ENCODE measurements at regions not wholly inside any gene's neighbourhood (a gene's known extent, or its start where the extent isn't known, plus 50 kb on each side); places are given as distances from the start of the nearest gene placed in this dataset.
"Not testable (repeated sequence)": the region's sequence is repeated elsewhere in the genome, so short reads cannot be mapped to it uniquely, and the experiment has no call there.

DNA sequence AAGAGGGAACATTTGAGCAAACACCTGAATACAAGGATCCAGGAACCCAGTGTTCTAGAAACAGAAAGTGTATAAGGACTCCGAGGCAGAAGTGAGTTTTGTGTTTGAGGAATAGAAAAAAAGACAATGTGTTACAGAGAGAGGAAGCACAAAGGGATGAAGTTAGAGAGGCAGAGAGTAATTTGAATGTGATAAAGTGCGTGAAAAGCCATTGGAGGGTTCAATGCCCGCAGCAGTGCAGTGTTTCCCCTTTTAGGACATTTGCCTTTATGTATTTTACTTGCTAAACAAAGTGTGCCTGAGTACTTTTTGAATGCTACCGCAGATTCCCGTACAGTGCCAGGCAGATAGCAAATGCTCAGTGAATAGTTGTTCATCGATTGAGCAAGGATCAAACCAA lies 508.5 kb downstream of the RAB38 start:
- no peak for DNase-seq (ENCODE audit: extremely low read depth in 1 of 2, low read depth in 1 of 2)

DNA sequence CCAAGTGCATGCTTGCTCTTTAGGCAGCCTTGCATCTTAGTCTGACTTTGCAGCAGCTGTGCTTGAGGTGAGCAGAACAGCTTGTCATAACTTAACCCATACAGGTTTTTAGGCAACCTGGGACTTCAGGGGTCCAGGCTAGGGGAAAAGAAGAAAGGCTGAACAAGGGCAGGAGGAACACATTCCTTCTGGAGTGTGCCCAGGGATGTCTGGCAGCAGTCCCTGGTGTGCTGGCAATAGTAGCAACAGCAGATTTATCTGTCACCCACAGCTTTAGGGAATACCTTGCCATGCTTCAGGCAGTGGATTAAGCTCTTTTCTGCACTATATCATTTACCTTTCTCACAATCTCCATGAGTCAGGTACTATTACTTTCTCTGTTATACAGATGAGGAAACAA lies 513.0 kb downstream of the RAB38 start:
- no peak for DNase-seq (ENCODE audit: extremely low read depth in 1 of 2, low read depth in 1 of 2)

DNA sequence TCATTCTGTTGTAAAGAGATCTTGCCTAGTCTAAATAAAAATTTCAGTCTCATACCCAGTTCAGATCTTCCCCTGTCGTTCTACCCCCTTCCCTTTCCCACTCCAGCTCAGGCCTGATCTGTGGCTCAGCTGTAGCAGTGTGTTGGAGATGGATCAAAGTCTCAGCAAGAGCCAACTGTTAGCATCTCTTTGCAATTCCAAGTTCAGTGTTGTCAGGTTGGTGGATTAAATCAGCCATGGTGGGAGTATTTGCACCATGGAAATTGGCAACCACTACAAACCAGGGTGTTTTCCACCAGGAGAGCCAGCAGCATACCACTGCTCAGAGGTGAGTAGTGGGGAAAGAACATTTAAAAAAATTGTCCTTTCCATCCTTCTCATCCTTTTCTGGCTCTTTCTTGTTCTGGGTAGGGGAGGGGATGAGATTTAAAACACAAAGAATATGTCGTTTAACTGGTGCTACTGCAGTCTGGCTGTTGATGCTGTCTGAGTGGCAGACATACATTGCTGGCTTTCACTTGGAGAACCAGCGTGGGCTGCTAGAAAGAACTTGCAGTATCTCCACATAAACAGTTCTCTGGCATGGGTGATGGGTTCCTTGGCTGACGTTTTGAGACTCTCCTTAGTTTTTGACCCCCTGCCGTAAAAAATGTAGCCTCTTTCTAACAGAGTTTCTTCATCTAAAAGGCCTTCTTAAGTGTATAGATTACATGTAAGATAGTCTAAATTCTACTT lies 514.1 kb downstream of the RAB38 start:
- no peak for DNase-seq (ENCODE audit: extremely low read depth in 1 of 2, low read depth in 1 of 2)

DNA sequence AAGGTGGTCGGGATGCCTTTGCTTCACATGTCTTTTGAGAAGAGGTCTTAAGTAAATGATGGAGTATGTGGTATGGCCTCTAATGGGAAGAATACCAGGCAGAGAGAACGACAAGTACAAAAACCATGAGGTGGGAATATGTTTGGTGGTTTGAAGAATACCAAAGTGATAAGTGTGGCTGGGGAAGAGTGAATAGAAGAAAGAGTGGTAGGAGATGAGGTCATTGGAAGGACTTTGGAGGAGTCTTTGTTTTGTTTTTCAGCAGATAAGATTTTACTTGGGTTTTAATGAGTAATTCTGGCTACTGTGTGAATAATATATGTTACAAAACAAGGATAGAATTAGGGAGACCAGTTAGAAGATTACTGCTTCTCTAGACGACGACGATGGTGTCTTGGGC lies 515.4 kb downstream of the RAB38 start:
- no peak for DNase-seq (ENCODE audit: extremely low read depth in 1 of 2, low read depth in 1 of 2)

DNA sequence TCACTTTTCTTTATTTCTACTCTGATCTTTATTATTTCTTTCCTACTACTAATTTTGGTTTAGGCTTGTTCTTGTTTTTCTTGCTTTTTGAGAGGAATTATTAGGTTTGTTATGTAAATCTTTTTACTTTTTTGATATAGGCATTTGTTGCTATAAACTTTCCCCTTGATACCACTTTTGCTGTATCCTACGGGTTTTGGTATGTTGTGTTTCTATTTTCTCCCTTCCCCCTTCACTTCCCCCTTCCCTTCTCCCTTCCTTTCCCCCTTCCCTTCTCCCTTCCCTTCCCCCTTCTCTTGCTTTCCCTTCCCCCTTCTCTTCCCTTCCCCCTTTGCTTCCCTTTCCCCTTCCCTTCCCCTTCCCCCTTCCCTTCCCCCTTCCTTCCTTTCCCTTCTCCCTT lies 529.6 kb downstream of the RAB38 start:
- DNase-seq (ENCODE audit: extremely low read depth in 1 of 2, low read depth in 1 of 2), result no peak

DNA sequence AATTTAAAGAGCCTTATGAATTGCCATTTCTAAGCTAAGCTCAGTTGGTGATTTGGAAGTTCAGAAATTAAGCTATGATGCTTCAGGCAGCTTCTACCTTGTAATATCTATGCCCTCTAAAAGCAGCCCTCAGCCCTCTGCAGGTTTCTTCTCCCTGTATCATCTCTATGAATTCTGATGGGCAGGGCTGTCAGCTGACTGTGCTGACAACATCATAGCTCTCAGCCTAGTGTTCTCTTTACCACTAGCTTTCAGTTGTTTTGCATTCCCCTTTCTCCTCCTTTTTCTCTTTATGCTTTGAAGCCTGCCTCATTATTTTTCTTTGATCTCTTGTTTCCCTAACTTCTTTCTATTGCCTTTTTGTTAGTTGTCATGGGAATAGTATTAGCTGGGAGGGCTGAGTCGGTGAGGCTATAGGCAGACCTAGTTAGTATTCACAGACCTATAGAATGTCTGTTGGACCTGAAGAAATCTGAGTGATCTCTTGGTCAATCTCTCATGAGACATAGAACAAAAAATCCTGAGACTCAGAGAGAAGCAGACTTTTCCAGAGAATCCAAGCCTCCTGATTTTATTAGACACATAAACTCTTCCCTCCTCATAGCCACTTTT lies 535.4 kb downstream of the RAB38 start:
- DNase-seq (ENCODE audit: extremely low read depth in 1 of 2, low read depth in 1 of 2), result no peak

DNA sequence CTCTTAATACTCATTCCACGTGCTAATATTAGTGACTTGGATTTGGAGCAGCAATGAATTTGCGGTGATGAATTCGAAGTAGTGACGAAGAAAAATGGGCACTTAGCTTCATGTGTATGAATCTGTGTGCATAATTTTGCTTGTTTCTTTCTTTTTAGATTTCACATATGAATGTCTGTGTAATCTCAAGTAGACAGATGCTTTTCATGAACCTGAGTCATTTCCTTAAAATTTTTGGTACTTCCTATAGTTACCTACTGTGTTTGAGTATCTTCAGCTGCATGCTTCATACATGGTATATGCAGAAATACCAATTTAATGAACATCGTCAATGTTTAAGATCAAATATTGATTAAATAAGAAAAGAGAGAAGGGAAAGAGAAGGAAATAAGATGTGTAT lies 540.2 kb downstream of the RAB38 start:
- DNase-seq (ENCODE audit: extremely low read depth in 1 of 2, low read depth in 1 of 2), result no peak

DNA sequence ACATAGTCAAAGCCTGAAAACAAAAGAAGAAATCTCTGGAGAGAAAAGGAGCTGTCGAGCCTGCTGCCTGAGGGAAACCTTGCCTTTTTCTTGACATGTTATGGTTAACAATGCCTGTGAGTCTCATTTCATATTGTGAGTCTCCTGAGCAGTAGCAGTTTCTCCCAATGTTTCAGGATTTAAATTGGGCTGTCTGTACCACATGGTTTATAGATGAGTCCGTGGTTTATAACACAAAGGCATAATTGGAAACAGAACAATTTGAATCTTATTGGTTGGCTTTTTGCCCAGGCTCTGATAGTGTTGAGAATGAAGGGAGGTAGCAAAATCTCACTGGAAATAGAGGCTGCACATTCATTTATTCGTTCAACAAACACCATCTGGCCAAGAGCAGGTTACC lies 540.9 kb downstream of the RAB38 start:
- no peak for DNase-seq (ENCODE audit: extremely low read depth in 1 of 2, low read depth in 1 of 2)

DNA sequence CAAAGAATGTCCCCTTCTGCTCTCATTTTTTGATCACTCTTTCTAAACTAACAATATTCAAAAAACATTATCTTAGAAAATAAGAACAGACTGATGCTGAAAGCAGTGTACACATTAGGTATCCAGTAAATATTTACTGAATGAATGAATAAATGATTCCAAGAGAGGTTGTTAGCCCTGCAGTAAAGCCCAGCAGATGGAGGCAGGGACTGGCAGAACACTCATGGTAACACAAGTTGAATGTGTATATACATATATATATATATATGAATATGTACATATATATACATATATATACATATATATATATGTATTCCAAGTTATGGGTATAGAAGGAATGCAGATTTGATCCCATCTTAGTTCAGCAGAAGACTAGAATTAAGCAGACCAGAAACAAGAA lies 546.3 kb downstream of the RAB38 start:
- DNase-seq (ENCODE audit: extremely low read depth in 1 of 2, low read depth in 1 of 2), result no peak

DNA sequence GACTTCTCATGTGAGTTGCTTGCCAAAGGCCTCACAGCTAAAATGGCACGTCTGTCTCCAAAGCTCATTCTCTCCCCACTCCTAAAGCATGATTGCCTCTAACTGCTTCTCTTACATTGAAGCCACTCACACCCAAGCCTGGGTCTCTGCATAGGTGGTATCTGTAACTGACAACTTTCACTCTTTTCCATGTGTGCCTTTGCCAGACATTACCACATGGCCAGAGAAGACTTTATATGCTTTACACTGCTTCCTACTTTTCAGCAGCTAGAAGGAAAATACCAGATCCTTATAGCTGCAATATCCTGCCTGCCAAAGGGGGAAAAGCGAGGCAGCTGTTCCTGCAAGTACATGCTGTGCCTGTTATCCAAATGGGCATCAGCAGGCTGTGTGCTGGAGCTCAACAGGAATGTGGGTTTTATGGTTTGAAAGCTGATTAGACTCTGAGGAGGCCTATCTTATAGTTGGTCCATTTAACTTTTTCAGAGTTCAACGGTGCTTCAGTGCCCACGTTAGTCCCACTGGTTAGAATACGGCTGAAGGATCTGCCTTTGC lies 547.1 kb downstream of the RAB38 start:
- DNase-seq (ENCODE audit: extremely low read depth in 1 of 2, low read depth in 1 of 2), result no peak

DNA sequence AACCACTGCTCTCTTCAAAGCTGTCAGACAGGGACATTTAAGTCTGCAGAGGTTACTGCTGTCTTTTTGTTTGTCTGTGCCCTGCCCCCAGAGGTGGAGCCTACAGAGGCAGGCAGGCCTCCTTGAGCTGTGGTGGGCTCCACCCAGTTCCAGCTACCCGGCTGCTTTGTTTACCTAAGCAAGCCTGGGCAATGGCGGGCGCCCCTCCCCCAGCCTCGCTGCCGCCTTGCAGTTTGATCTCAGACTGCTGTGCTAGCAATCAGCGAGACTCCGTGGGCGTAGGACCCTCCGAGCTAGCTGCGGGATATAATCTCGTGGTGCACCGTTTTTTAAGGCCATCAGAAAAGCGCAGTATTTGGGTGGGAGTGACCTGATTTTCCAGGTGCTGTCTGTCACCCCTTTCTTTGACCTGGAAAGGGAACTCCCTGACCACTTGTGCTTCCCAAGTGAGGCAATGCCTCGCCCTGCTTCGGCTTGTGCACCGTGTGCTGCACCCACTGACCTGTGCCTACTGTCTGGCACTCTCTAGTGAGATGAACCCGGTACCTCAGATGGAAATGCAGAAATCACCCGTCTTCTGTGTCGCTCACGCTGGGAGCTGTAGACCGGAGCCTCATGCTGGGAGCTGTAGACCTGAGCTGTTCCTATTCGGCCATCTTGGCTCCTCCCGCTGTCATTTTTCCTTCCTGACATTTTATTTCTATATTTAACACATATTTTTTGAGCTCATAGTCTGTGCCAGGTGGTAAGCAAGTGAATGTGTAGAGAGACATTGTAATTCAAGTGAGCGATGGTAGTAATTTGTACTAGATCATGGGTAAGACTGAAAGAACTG lies 551.5 kb downstream of the RAB38 start:
- not testable (repeated sequence) for DNase-seq (ENCODE audit: extremely low read depth in 1 of 2, low read depth in 1 of 2)

DNA sequence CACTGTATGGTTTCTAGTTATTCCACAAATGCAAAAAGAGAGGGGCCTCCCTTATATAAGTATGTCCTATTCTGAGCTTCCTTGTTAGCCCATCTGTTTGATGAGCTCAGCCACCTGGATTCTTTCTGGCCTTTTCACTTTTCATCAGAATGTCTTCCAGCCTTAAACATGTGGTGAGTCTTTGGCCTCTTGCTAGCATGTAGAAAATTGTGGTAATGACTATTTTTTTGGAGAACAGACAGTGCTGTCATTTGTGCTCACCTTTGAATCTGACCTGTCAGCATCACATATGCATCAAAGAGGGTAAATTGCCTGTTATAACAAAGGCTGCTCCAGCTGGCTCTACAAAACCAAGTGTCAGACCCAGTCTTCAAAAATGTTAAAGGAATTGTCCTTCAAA lies 558.7 kb downstream of the RAB38 start:
- no peak for DNase-seq (ENCODE audit: extremely low read depth in 1 of 2, low read depth in 1 of 2)

DNA sequence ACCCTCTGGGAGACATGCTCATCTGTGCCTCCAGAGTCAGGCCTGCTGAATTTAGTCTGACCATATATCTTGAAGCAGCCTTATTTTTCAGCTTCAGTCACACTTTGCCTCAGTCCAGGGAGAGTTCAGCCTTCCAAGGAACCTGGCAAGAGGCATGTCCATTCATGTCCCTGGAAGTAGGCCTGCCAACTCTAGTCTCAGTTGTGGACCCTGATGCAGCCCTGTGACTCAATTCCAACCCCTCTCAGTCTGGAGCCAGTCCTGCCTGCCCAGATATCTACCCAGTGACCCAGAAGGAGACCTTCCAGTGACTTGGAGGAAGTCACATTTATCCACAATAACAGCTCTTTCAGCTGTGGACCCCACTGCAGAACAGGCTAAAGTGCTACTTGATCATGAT lies 566.6 kb downstream of the TMEM135 start:
- no peak for DNase-seq (ENCODE audit: extremely low read depth in 1 of 2, low read depth in 1 of 2)

DNA sequence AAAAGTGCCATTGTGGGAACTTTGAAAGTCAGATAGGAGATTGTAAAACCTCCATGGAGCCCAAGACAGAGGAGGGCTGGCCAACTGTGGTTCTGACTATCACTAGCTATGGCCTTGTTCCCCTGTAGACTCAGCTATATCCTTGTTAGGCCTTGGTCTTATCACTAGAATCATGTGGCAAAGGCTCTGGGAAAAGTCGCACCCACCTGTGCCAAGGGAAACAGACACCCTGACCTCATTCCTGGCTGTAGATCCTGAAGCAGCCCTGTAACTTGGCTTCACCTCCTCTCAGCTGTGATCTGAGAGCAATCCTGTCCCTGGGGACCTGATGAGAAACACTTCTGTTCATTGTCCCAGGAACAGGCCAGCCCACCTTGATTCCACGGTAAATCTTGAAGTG lies 566.2 kb downstream of the TMEM135 start:
- DNase-seq (ENCODE audit: extremely low read depth in 1 of 2, low read depth in 1 of 2), result no peak

DNA sequence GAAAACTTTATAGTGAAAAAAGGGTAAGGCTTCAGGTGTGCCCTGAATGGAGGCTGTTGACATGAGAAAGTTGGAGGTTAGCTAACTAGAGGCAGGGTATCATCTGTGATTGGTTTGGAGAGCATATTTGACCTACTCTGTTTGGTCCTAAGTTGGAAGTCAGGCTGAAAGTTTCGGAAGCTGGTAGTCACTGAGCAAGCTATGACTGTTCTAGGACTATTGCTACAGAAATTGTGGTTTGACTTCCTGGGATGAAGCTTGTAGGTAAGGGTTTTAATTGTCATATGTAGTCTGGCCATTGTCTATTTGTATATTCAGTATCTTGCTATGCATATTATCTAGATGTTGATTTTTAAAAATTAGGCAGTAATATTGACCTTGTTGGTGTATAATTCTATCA lies 565.0 kb downstream of the TMEM135 start:
- DNase-seq (ENCODE audit: extremely low read depth in 1 of 2, low read depth in 1 of 2), result no peak

DNA sequence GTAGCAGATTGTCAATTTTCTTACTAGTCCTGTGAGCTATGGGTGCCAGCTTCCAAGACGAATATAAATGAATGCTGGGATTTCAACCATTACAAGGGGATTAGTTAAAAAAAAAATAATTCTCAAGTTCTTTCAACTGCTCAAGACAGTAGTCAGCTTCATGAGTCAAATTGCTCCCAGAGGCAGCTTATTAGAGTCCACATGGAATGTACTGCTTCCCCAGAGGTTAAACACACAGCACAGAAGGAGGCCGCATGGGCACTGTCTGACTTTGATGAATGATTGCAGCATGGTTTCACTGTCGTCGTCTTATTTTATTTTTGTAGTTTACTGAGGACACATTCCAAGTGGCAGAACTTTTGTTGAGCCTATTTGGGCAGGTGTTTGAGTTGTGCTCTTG lies 563.2 kb downstream of the TMEM135 start:
- no peak for DNase-seq (ENCODE audit: extremely low read depth in 1 of 2, low read depth in 1 of 2)

DNA sequence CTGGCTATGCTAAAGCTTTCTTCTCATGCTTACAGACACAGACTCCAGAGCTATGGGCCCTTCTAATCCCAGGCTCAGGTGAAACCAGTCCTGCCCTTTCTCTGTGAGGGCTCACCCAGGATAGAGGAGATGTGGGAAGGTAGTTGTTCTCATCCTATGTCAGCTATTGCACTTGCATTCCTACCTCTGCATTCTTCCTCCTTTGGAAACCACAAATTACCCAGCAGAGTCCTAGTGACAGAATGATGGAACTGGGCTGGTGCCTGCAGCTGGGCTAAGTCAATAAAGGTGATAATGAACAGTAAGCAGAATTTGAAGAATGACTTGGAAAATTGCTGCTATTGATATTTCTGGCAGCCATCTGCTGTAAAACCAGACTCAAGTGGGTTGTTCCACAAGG lies 560.0 kb downstream of the TMEM135 start:
- no peak for DNase-seq (ENCODE audit: extremely low read depth in 1 of 2, low read depth in 1 of 2)

DNA sequence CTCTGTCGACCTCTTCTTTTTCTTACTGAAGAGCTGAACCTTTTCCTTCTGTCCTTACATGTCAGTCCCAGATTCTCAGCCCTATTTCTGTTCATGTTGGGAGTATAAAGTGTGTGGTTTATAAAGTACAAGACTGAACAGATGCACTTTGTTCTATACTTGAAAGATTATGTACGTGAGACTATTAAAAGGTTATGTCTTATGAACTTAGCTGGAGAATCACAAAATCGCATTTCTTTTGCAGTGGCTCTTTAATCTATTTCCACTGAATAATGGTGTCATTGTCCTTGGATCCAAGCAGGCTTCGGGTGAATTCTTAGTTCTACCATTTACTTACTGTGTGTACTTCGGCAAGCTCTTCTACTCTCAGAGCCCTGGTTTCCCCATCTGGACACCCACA lies 558.4 kb downstream of the TMEM135 start:
- no peak for DNase-seq (ENCODE audit: extremely low read depth in 1 of 2, low read depth in 1 of 2)

DNA sequence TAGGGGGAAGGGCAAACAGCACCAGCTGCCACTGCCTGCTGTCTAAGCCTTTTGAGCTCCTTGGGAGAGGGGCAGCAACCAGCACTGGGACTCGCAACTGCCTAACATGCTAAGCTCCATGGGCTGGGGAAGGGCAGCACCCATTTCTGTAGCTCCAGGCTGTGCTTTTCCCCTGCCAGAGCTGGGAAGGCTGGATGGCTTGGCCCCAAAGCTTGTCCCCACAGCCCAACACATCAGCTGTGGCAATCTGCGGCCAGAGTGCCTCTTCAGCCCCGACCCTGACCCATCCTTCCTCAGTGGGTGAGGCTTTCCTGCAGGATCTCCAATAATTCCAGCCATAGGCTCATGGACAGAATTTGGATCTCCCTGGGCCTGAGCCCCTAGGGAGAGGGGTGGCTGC lies 551.3 kb downstream of the TMEM135 start:
- no peak for DNase-seq (ENCODE audit: extremely low read depth in 1 of 2, low read depth in 1 of 2)

DNA sequence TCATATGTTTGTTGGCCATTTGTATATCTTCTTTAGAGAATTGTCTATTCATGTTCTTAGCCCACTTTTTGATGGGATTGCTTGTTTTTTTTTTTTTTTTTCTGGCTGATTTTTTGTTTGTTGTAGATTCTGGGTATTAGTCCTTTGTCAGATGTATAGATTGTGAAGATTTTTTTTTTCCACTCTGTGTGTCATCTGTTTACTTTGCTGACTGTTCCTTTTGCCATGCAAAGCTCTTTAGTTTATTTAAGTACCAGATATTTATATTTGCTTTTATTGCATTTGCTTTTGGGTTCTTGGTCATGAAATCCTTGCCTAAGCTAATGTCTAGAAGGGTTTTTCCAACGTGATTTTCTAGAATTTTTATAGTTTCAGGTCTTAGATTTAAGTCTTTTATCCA lies 547.9 kb downstream of the TMEM135 start:
- not testable (repeated sequence) for DNase-seq (ENCODE audit: extremely low read depth in 1 of 2, low read depth in 1 of 2)

DNA sequence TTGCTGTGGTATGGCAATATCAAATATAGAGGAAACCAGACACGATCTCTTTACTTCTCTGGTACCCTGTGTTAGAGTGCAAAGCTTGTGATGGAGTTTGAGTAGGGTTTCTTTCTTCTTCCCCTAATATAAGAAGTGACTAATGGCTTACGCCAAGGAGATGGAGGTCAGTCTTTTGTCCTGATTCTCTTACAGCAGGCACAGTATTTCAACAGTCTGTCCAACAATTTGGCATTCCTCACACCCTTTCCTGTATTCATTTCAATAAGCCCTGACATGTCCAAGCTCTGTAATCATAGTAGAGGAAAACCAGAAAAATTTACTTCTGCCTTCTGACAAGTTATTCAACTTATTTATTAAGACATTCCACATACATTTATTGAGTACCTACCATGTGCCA lies 546.2 kb downstream of the TMEM135 start:
- DNase-seq (ENCODE audit: extremely low read depth in 1 of 2, low read depth in 1 of 2), result no peak

DNA sequence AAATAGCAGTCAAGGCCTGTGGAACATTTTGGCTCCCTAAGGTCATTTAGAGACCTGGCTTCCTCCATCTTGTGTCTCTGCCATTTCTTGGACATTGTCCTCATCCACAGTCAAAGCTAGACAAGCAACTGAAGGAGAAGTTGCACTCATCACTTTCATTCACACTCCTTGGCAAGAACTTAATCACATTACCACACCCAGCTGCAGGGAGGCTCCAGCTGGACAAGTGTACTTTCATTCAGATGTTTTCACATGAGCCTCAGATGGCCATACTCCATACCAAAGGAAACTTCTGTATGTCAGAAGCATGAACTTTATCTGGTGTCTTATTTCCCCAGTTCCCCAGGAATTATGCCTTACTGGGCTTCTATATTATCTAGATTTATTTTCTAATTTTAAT lies 537.4 kb downstream of the TMEM135 start:
- no peak for DNase-seq (ENCODE audit: extremely low read depth in 1 of 2, low read depth in 1 of 2)

Measured in stimulated activated CD8-positive, alpha-beta memory T cell treated with anti-CD3 and anti-CD28 coated beads, Interleukin-7, amount 100 ng/mL, for 48 hours (primary cell).